Osteoblast (primary cell): ENCODE measurements at regions not wholly inside any gene's neighbourhood (a gene's known extent, or its start where the extent isn't known, plus 50 kb on each side); places are given as distances from the start of the nearest gene placed in this dataset.

Experiments used
- DNase-seq: peaks from one replicate; pipeline ENCODE4 v3.0.0; 2011; ENCODE audit warnings: low spot score, mixed read lengths; ENCODE audit not compliant: insufficient read length; ENCODE audit errors: missing footprints
- H2AFZ ChIP-seq: 2 replicates; pipeline ENCODE4 v1.6.0; 2011; ENCODE audit warnings: mild to moderate bottlenecking, low read length
- H3K27ac ChIP-seq: 2 replicates; pipeline ENCODE4 v1.5.1; 2011; ENCODE audit warnings: mild to moderate bottlenecking, low read depth, low read length, moderate library complexity
- H3K27me3 ChIP-seq: 2 replicates; pipeline ENCODE4 v1.6.0; 2012; ENCODE audit warnings: mild to moderate bottlenecking, control low read depth, inconsistent platforms, low read length, moderate library complexity; ENCODE audit not compliant: insufficient read depth
- H3K36me3 ChIP-seq: 2 replicates; pipeline ENCODE4 v1.5.1; 2011; ENCODE audit warnings: mild to moderate bottlenecking, low read length, control low read depth, moderate library complexity; ENCODE audit not compliant: insufficient read depth
- H3K4me1 ChIP-seq: 2 replicates; pipeline ENCODE4 v1.5.1; 2011; ENCODE audit warnings: mild to moderate bottlenecking, low read length, control low read depth, moderate library complexity; ENCODE audit not compliant: insufficient read depth
- H3K4me2 ChIP-seq: 2 replicates; pipeline ENCODE4 v1.6.0; 2011; ENCODE audit warnings: mild to moderate bottlenecking, low read length; ENCODE audit not compliant: insufficient read depth
- H3K4me3 ChIP-seq: fragments of 200-600 bp; sonication (generic); 3 replicates; pipeline ENCODE4 v1.5.1; 2012; ENCODE audit warnings: mild to moderate bottlenecking, low read length, inconsistent platforms; ENCODE audit not compliant: insufficient read depth
- H3K79me2 ChIP-seq: 2 replicates; pipeline ENCODE4 v1.6.0; 2012; ENCODE audit warnings: mild to moderate bottlenecking, low read length, control low read depth, inconsistent platforms; ENCODE audit not compliant: insufficient read depth
- H3K9me3 ChIP-seq: 2 replicates; pipeline ENCODE4 v1.5.1; 2011; ENCODE audit warnings: low read depth, low read length, control low read depth
- H4K20me1 ChIP-seq: 2 replicates; pipeline ENCODE4 v1.6.0; 2012; ENCODE audit warnings: mild to moderate bottlenecking, low read length, control low read depth; ENCODE audit not compliant: insufficient read depth
- TF ChIP-seq, protein P1 (sequence below): IDR thresholded peaks from 2 replicates; pipeline ENCODE4 v1.5.1; 2011; ENCODE audit warnings: mild to moderate bottlenecking, low read depth, low read length, moderate library complexity; ENCODE audit errors: extremely low read depth

GRCh38 chr1:30600706-30601105 lies 122.7 kb downstream of the MATN1 start:
- Histone ChIP-seq H2AFZ (no peak overlapping the region), H3K36me3 (no peaks in the 10 kb centered on the region), H4K20me1 (no peaks in the 10 kb centered on the region), H3K79me2 (no peaks in the 10 kb centered on the region), H3K4me2 (no peak overlapping the region), H3K27me3 (peaks cover 2% of the 10 kb centered on the region), H3K4me3 (no peak overlapping the region), H3K4me1 (no peaks in the 10 kb centered on the region), H3K27ac (no peak overlapping the region), H3K9me3 (no peaks in the 10 kb centered on the region)
- TF ChIP-seq, protein P1, sequence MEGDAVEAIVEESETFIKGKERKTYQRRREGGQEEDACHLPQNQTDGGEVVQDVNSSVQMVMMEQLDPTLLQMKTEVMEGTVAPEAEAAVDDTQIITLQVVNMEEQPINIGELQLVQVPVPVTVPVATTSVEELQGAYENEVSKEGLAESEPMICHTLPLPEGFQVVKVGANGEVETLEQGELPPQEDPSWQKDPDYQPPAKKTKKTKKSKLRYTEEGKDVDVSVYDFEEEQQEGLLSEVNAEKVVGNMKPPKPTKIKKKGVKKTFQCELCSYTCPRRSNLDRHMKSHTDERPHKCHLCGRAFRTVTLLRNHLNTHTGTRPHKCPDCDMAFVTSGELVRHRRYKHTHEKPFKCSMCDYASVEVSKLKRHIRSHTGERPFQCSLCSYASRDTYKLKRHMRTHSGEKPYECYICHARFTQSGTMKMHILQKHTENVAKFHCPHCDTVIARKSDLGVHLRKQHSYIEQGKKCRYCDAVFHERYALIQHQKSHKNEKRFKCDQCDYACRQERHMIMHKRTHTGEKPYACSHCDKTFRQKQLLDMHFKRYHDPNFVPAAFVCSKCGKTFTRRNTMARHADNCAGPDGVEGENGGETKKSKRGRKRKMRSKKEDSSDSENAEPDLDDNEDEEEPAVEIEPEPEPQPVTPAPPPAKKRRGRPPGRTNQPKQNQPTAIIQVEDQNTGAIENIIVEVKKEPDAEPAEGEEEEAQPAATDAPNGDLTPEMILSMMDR, result no peak
- DNase-seq, result no peak

GRCh38 chr1:30600258-30600657 lies 123.1 kb downstream of the MATN1 start:
- Histone ChIP-seq H3K79me2 (no peaks in the 10 kb centered on the region), H3K27ac (no peak overlapping the region), H3K4me2 (no peak overlapping the region), H4K20me1 (no peaks in the 10 kb centered on the region), H3K4me1 (no peaks in the 10 kb centered on the region), H3K36me3 (no peaks in the 10 kb centered on the region), H2AFZ (no peak overlapping the region), H3K27me3 (peaks cover 4% of the 10 kb centered on the region), H3K9me3 (no peaks in the 10 kb centered on the region), H3K4me3 (no peak overlapping the region)
- TF ChIP-seq, protein P1, result no peak
- no peak for DNase-seq

DNA sequence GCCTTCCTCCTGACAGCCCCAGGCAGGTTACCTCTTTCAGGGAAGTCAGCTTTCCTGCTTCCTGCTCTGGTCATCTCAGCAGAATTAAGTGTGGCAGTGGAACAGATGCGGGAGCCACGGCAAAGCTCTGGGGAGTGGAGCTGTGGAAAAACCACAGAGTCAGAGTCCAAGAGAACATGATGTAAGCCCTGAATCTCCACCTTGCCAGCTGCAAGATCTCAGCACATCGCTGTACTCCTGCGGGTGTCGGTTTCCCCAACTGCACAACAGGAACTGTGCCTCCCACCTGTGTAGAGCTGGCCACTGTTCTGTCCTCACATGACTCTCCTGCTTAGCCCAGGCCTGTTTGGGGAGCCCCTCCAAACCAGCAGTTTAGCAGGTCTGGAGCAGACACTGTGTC lies 123.7 kb downstream of the MATN1 start:
- H2AFZ ChIP-seq, result no peak overlapping the region
- peaks cover 4% of the 10 kb centered on the region for H3K27me3 ChIP-seq
- H3K4me3 ChIP-seq, result no peak overlapping the region
- H3K4me1 ChIP-seq, result no peaks in the 10 kb centered on the region
- no peaks in the 10 kb centered on the region for H3K79me2 ChIP-seq
- H3K9me3 ChIP-seq, result no peaks in the 10 kb centered on the region
- no peak for DNase-seq
- no peaks in the 10 kb centered on the region for H3K36me3 ChIP-seq
- no peak overlapping the region for H3K4me2 ChIP-seq
- TF ChIP-seq, protein P1, result no peak
- no peak overlapping the region for H3K27ac ChIP-seq
- H4K20me1 ChIP-seq, result no peaks in the 10 kb centered on the region

- Histone ChIP-seq H3K9me3 (no peaks in the 10 kb centered on the region), H3K36me3 (no peaks in the 10 kb centered on the region), H3K79me2 (no peaks in the 10 kb centered on the region), H3K4me3 (no peak overlapping the region), H3K27ac (no peak overlapping the region), H3K4me2 (no peak overlapping the region), H2AFZ (no peak overlapping the region), H4K20me1 (no peaks in the 10 kb centered on the region), H3K27me3 (peaks cover 4% of the 10 kb centered on the region), H3K4me1 (no peaks in the 10 kb centered on the region)
- no peak for DNase-seq
- TF ChIP-seq, protein P1, result no peak
These were observed 124.7 kb downstream of the MATN1 start for GRCh38 chr1:30598571-30599114.
